GM12878 (cell line): ENCODE measurements at regions not wholly inside any gene's neighbourhood (a gene's known extent, or its start where the extent isn't known, plus 50 kb on each side); places are given as distances from the start of the nearest gene placed in this dataset.

Source experiments
- ATAC-seq: fragments of 200-7000 bp; cut with Tn5 transposase; 3 replicates; pipeline ENCODE4 v1.9.1; 2020; ENCODE audit warnings: mild to moderate bottlenecking, moderate library complexity
- BruUV-seq: library from RNA; stranded (reverse); fragments of 400-500 nt; replicated peaks from 2 replicates; lab custom pipeline; 2021; lab: Mats Ljungman, UMichigan
- CTCF ChIA-PET: fragments of 300-600 bp; sonication (Branson Sonifier 250); formaldehyde crosslinking; extraction: SDS; loops from one replicate; lab custom pipeline; 2021; ENCODE audit warnings: inconsistent platforms; lab: Yijun Ruan, JAX
- POLR2A ChIA-PET: fragments of 350-600 bp; formaldehyde crosslinking; extraction: SDS; loops from one replicate; lab custom pipeline; 2021; ENCODE audit warnings: inconsistent platforms; lab: Charles Lee
- RAD21 ChIA-PET: fragments of 300-600 bp; sonication (Branson Sonifier 250); formaldehyde crosslinking; loops from one replicate; lab custom pipeline; 2023; ENCODE audit warnings: antibody characterized with exemption; ENCODE audit not compliant: unreplicated experiment; lab: Charles Lee
- SMC1A ChIA-PET: fragments of 300-600 bp; sonication (Branson Sonifier 250); formaldehyde crosslinking; loops from one replicate; lab custom pipeline; 2023; ENCODE audit not compliant: unreplicated experiment, uncharacterized antibody; lab: Charles Lee
- DNase-seq: peaks from one replicate; pipeline ENCODE4 v3.0.0-alpha.2; 2011; ENCODE audit warnings: low read depth, low spot score
- FAIRE-seq: peaks from 3 replicates; lab custom pipeline; 2011; peaks lifted over from hg19 to GRCh38; lab: Jason Lieb, UNC
- H2AFZ ChIP-seq: 2 replicates; pipeline ENCODE4 v1.6.0; 2011; ENCODE audit warnings: low read depth, low read length, control low read depth; ENCODE audit not compliant: control insufficient read depth
- H3K27ac ChIP-seq: 2 replicates; pipeline ENCODE4 v1.5.1; 2011; ENCODE audit warnings: control low read depth; ENCODE audit not compliant: control insufficient read depth, insufficient read depth
- H3K27me3 ChIP-seq, 2 experiments: replicated peaks in 1 of 2; 2 replicates each; pipeline versions ENCODE4 v1.6.0 to v1.6.1; 2011; ENCODE audit warnings: low read length in 1 of 2; ENCODE audit not compliant: control insufficient read depth in 2 of 2, insufficient read depth in 2 of 2
- H3K36me3 ChIP-seq, 2 experiments: 2 replicates each; pipeline ENCODE4 v1.5.1; 2011; ENCODE audit warnings: low read length in 1 of 2; ENCODE audit not compliant: control insufficient read depth in 2 of 2, insufficient read depth in 2 of 2
- H3K4me1 ChIP-seq: 2 replicates; pipeline ENCODE4 v1.6.1; 2011; ENCODE audit warnings: mild to moderate bottlenecking, low read length, moderate library complexity, mixed read lengths; ENCODE audit not compliant: control insufficient read depth, insufficient read depth
- H3K4me2 ChIP-seq: 2 replicates; pipeline ENCODE4 v1.6.0; 2011; ENCODE audit warnings: control low read depth; ENCODE audit not compliant: control insufficient read depth, insufficient read depth
- H3K4me3 ChIP-seq: fragments of 200-600 bp; sonication (generic); 2 replicates; pipeline ENCODE4 v1.5.1; 2016
- H3K79me2 ChIP-seq: 2 replicates; pipeline ENCODE4 v1.6.0; 2011; ENCODE audit warnings: low read length; ENCODE audit not compliant: control insufficient read depth, insufficient read depth
- H3K9ac ChIP-seq: 2 replicates; pipeline ENCODE4 v1.8.0; 2011; ENCODE audit warnings: low read length, control low read depth, mixed read lengths; ENCODE audit not compliant: control insufficient read depth, insufficient read depth
- H3K9me3 ChIP-seq: replicated peaks from 3 replicates; pipeline ENCODE4 v1.5.1; 2011; ENCODE audit warnings: mild to moderate bottlenecking, low read length; ENCODE audit not compliant: control insufficient read depth, insufficient read depth
- H4K20me1 ChIP-seq: 2 replicates; pipeline ENCODE4 v1.6.0; 2011; ENCODE audit not compliant: control insufficient read depth, insufficient read depth
- CHD2 ChIP-seq: IDR thresholded peaks from 2 replicates; pipeline ENCODE4 v1.6.1; 2011; ENCODE audit warnings: low read depth, low read length, improper control_type of control experiment, borderline replicate concordance
- DPF2 ChIP-seq: fragments of 450-650 bp; IDR thresholded peaks from 2 replicates; pipeline ENCODE4 v1.6.1; 2017; ENCODE audit warnings: mild to moderate bottlenecking
- ETV6 ChIP-seq, 2 experiments: fragments of 450-650 bp in 1 of 2; IDR thresholded peaks in 1 of 2; conservative IDR thresholded peaks in 1 of 2; 2 replicates each; pipeline ENCODE4 v1.6.1; 2014; ENCODE audit warnings: antibody characterized with exemption in 1 of 2, borderline replicate concordance in 1 of 2, low read depth in 1 of 2, mild to moderate bottlenecking in 1 of 2, moderate library complexity in 1 of 2
- GABPA ChIP-seq: IDR thresholded peaks from 2 replicates; pipeline ENCODE4 v1.6.1; 2014; ENCODE audit warnings: antibody characterized with exemption, low read depth, mild to moderate bottlenecking, inconsistent platforms
- IRF4 ChIP-seq: IDR thresholded peaks from 2 replicates; pipeline ENCODE4 v1.6.1; 2011; ENCODE audit warnings: low read depth, low read length
- MEF2B ChIP-seq: fragments of 450-650 bp; IDR thresholded peaks from 2 replicates; pipeline ENCODE4 v1.6.1; 2018; ENCODE audit warnings: mild to moderate bottlenecking, moderate library complexity; ENCODE audit not compliant: partially characterized antibody, poor library complexity, severe bottlenecking
- NBN ChIP-seq: fragments of 450-650 bp; IDR thresholded peaks from 2 replicates; pipeline ENCODE4 v1.6.1; 2016
- SIX5 ChIP-seq: IDR thresholded peaks from 2 replicates; pipeline ENCODE4 v1.6.1; 2011; ENCODE audit warnings: mild to moderate bottlenecking, low read depth, low read length, moderate library complexity; ENCODE audit not compliant: severe bottlenecking
- SP1 ChIP-seq: IDR thresholded peaks from one replicate; pipeline ENCODE4 v1.6.1; 2011; ENCODE audit warnings: low read depth, low read length
- TAF1 ChIP-seq: IDR thresholded peaks from 2 replicates; pipeline ENCODE4 v1.6.1; 2011; ENCODE audit warnings: mild to moderate bottlenecking, low read depth, low read length, borderline replicate concordance
- WGBS: methylation state at CpG from one replicate; pipeline ENCODE4 v1.1.6; 2016; ENCODE audit warnings: low lambda C conversion rate; ENCODE audit not compliant: insufficient replicate concordance, insufficient coverage; ENCODE audit errors: missing lambda C conversion rate; 5-methylcytosine and 5-hydroxymethylcytosine counted together
- in situ Hi-C: fragments of 300-500 bp; cut with MboI; formaldehyde crosslinking; loops from 9 replicates; pipeline ENCODE4 v1.14.3; 2018; ENCODE audit warnings: mixed read lengths
- intact Hi-C: fragments of 100-400 bp; cut with micrococcal nuclease; formaldehyde crosslinking; loops from one replicate; pipeline ENCODE4 v1.14.2; 2022; ENCODE audit not compliant: unreplicated experiment
- TF ChIP-seq, protein P1 (sequence below): fragments of 450-650 bp; IDR thresholded peaks from 2 replicates; pipeline ENCODE4 v1.6.1; 2018; ENCODE audit warnings: borderline replicate concordance, mild to moderate bottlenecking; ENCODE audit not compliant: partially characterized antibody
- TF ChIP-seq, protein P2 (sequence below): fragments of 450-650 bp; IDR thresholded peaks from 2 replicates; pipeline ENCODE4 v1.6.1; 2016; ENCODE audit warnings: mild to moderate bottlenecking
- TF ChIP-seq, protein P3 (sequence below): fragments of 450-650 bp; IDR thresholded peaks from 2 replicates; pipeline ENCODE4 v1.6.1; 2017; ENCODE audit warnings: mild to moderate bottlenecking, moderate library complexity

DNA sequence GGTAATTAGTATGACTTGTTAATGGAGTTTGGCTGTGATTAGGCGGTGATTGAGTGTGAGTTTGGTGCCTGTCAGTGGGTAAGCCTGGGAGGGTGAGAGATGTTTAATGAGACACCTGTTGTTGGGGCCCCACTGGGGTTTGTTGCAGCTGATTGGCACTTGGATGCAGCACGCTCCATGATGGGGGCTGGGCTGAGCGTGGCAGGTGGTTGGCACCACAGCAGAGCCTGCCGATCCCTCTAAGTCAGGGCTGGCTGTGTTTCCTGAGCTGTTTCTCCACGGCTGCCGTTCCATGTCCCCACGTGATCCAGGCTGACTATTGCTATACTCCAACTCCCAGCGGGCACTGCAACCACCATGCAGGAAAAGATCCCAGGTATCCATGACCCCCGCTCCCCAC lies 93.5 kb upstream of the ARRDC4 start:
- ATAC-seq (no peak), FAIRE-seq (no peak)
- TF ChIP-seq, protein P1, sequence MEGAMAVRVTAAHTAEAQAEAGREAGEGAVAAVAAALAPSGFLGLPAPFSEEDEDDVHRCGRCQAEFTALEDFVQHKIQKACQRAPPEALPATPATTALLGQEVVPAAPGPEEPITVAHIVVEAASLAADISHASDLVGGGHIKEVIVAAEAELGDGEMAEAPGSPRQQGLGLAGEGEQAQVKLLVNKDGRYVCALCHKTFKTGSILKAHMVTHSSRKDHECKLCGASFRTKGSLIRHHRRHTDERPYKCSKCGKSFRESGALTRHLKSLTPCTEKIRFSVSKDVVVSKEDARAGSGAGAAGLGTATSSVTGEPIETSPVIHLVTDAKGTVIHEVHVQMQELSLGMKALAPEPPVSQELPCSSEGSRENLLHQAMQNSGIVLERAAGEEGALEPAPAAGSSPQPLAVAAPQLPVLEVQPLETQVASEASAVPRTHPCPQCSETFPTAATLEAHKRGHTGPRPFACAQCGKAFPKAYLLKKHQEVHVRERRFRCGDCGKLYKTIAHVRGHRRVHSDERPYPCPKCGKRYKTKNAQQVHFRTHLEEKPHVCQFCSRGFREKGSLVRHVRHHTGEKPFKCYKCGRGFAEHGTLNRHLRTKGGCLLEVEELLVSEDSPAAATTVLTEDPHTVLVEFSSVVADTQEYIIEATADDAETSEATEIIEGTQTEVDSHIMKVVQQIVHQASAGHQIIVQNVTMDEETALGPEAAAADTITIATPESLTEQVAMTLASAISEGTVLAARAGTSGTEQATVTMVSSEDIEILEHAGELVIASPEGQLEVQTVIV: no peak
- TF ChIP-seq ETV6 (conservative IDR thresholded peaks at IDR 0.05 in 1 of 2, IDR thresholded peaks at IDR 0.05 in 1 of 2; ENCODE audit: borderline replicate concordance in 1 of 2, low read depth in 1 of 2): no peak
- TF ChIP-seq, protein P2, sequence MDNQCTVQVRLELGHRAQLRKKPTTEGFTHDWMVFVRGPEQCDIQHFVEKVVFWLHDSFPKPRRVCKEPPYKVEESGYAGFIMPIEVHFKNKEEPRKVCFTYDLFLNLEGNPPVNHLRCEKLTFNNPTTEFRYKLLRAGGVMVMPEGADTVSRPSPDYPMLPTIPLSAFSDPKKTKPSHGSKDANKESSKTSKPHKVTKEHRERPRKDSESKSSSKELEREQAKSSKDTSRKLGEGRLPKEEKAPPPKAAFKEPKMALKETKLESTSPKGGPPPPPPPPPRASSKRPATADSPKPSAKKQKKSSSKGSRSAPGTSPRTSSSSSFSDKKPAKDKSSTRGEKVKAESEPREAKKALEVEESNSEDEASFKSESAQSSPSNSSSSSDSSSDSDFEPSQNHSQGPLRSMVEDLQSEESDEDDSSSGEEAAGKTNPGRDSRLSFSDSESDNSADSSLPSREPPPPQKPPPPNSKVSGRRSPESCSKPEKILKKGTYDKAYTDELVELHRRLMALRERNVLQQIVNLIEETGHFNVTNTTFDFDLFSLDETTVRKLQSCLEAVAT: no peak
- TF ChIP-seq SP1: no peak
- no peak for TF ChIP-seq TAF1
- TF ChIP-seq, protein P3, sequence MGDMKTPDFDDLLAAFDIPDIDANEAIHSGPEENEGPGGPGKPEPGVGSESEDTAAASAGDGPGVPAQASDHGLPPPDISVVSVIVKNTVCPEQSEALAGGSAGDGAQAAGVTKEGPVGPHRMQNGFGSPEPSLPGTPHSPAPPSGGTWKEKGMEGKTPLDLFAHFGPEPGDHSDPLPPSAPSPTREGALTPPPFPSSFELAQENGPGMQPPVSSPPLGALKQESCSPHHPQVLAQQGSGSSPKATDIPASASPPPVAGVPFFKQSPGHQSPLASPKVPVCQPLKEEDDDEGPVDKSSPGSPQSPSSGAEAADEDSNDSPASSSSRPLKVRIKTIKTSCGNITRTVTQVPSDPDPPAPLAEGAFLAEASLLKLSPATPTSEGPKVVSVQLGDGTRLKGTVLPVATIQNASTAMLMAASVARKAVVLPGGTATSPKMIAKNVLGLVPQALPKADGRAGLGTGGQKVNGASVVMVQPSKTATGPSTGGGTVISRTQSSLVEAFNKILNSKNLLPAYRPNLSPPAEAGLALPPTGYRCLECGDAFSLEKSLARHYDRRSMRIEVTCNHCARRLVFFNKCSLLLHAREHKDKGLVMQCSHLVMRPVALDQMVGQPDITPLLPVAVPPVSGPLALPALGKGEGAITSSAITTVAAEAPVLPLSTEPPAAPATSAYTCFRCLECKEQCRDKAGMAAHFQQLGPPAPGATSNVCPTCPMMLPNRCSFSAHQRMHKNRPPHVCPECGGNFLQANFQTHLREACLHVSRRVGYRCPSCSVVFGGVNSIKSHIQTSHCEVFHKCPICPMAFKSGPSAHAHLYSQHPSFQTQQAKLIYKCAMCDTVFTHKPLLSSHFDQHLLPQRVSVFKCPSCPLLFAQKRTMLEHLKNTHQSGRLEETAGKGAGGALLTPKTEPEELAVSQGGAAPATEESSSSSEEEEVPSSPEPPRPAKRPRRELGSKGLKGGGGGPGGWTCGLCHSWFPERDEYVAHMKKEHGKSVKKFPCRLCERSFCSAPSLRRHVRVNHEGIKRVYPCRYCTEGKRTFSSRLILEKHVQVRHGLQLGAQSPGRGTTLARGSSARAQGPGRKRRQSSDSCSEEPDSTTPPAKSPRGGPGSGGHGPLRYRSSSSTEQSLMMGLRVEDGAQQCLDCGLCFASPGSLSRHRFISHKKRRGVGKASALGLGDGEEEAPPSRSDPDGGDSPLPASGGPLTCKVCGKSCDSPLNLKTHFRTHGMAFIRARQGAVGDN: no peak
- TF ChIP-seq MEF2B: no peak
- no peak for TF ChIP-seq DPF2
- no peak for TF ChIP-seq SIX5
- TF ChIP-seq CHD2: no peak
- no peak for TF ChIP-seq GABPA
- no peak for TF ChIP-seq NBN
- no peak for TF ChIP-seq IRF4

More for the DNA sequence above, 93.5 kb upstream of the ARRDC4 start:
- DNase-seq: no peak
- Histone ChIP-seq H4K20me1 (no peaks in the 10 kb centered on the region), H3K36me3 (no peaks in the 10 kb centered on the region), H3K4me2 (no peak overlapping the region), H3K9me3 (no peaks in the 10 kb centered on the region), H3K9ac (no peak overlapping the region), H2AFZ (no peak overlapping the region), H3K79me2 (no peaks in the 10 kb centered on the region), H3K27ac (no peak overlapping the region), H3K4me1 (no peaks in the 10 kb centered on the region), H3K4me3 (no peak overlapping the region), H3K27me3 (no peaks in the 10 kb centered on the region)
- ChIA-PET SMC1A (no interaction called here), CTCF (no interaction called here), POLR2A (no interaction called here), RAD21 (no interaction called here)
- in situ Hi-C loops: no loop called here
- no TSS peak for BruUV-seq
- 13% methylated on average over 9 of the region's 9 CpGs for WGBS
- intact Hi-C loops: no loop called here
